NCI-H2227 (cell line): ENCODE measurements at regions not wholly inside any gene's neighbourhood (a gene's known extent, or its start where the extent isn't known, plus 50 kb on each side); places are given as distances from the start of the nearest gene placed in this dataset.
"Not testable (repeated sequence)": the region's sequence is repeated elsewhere in the genome, so short reads cannot be mapped to it uniquely, and the experiment has no call there.

ENCODE experiments used
- DNase-seq: peaks from one replicate; lab custom pipeline; 2025; ENCODE audit not compliant: unreplicated experiment; lab: John Stamatoyannopoulos, UW

- no peak for DNase-seq
Measured at GRCh38 chr2:16102358-16102975, 162.1 kb downstream of the MYCN start.

- DNase-seq: no peak
Measured at GRCh38 chr2:16101196-16101595, 160.8 kb downstream of the MYCN start.

- DNase-seq: no peak
Measured at GRCh38 chr2:16100006-16100405, 159.7 kb downstream of the MYCN start.

- DNase-seq: no peak
Measured at GRCh38 chr2:16099326-16099725, 159.0 kb downstream of the MYCN start.

GRCh38 chr2:16096962-16097361 is 156.6 kb downstream of the MYCN start:
- DNase-seq: no peak

GRCh38 chr2:16095483-16095882 is 155.1 kb downstream of the MYCN start:
- DNase-seq: not testable (repeated sequence)

- DNase-seq: no peak
Measured at GRCh38 chr2:16094811-16095210, 154.5 kb downstream of the MYCN start.

- no peak for DNase-seq
Measured at GRCh38 chr2:16093639-16094529, 153.5 kb downstream of the MYCN start.

GRCh38 chr2:16092861-16093638 is 152.7 kb downstream of the MYCN start:
- DNase-seq: no peak

GRCh38 chr2:16091576-16092282 is 151.4 kb downstream of the MYCN start:
- no peak for DNase-seq

- no peak for DNase-seq
Measured at GRCh38 chr2:16090650-16091575, 150.6 kb downstream of the MYCN start.

GRCh38 chr2:16089491-16089890 is 149.1 kb downstream of the MYCN start:
- not testable (repeated sequence) for DNase-seq

GRCh38 chr2:16088802-16089112 is 148.4 kb downstream of the MYCN start:
- no peak for DNase-seq

GRCh38 chr2:16088035-16088801 is 147.9 kb downstream of the MYCN start:
- no peak for DNase-seq

GRCh38 chr2:16086136-16086535 is 145.8 kb downstream of the MYCN start:
- not testable (repeated sequence) for DNase-seq

GRCh38 chr2:16085073-16085472 is 144.7 kb downstream of the MYCN start:
- DNase-seq: no peak

GRCh38 chr2:16084274-16084673 is 143.9 kb downstream of the MYCN start:
- DNase-seq: no peak

GRCh38 chr2:16082276-16082675 is 141.9 kb downstream of the MYCN start:
- no peak for DNase-seq
